Cerebellar cortex (tissue), 1 donor: ENCODE measurements at regions not wholly inside any gene's neighbourhood (a gene's known extent, or its start where the extent isn't known, plus 50 kb on each side); places are given as distances from the start of the nearest gene placed in this dataset.

ENCODE experiments used
- DNase-seq: peaks from one replicate; pipeline ENCODE4 v3.0.0-alpha.2; 2015; ENCODE audit warnings: low spot score

DNA sequence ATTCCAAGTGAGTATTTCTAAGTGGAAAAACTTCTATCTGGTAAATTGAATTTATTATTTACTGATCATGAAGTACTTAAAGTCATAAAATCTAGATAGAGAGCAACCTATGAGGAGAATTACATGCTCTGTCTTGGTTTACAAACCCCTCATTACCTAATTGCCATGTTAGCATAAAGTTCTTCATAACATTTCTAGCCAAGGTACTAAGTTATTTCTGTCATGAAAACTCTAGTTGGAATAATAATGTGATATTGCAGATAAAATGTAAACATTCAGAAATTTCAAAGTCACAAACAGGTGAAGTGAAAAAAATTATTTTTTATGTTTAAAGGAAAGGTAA is 228.6 kb downstream of the TTLL7 start:
- DNase-seq, result no peak

GRCh38 chr1:83769594-83770318 is 229.2 kb downstream of the TTLL7 start:
- no peak for DNase-seq

- no peak for DNase-seq
Measured at GRCh38 chr1:83769072-83769471, 229.9 kb downstream of the TTLL7 start.

DNA sequence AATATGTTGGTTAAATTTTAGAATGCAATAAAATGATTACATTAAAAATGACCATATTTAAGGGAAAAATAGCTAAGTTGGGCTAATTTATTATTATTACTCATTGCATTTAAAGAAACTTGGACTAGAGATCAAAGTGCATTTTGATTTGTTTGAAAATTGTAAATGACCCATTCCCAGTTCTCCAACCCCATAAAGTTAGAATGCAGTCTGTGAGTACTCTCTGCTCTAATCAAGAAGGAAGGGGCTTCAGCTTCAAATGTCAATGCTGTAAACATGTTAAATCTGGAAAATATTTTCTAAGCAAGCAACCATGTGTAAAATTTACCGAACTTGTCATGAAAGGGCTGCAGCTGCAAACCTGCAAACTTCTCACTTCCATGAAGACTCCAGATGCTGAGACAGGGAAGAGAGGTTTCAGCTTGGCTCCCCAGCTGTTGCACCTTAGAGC is 232.7 kb downstream of the TTLL7 start:
- DNase-seq, result no peak

GRCh38 chr1:83765125-83765524 is 233.8 kb downstream of the TTLL7 start:
- no peak for DNase-seq

- DNase-seq, result no peak
Measured at GRCh38 chr1:83764209-83764608, 234.7 kb downstream of the TTLL7 start.

- no peak for DNase-seq
Measured at GRCh38 chr1:83763361-83764095, 235.4 kb downstream of the TTLL7 start.

- no peak for DNase-seq
Measured at GRCh38 chr1:83762416-83762815, 236.5 kb downstream of the TTLL7 start.

DNA sequence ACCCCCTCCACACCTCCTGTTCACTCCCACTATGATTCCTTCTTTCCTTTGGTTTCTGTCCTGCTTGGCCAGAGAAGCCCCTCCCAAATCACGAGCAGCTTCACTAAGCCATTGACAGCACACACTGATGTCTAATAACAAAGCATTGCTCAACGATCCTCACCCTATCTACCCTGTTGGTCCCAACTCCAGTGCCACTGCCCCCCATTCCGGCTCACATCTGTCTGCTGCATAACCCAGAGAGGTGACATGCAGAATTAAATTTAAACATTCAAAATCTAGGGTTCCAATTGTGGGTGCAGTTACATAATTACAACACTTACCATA is 236.9 kb downstream of the TTLL7 start:
- no peak for DNase-seq

DNA sequence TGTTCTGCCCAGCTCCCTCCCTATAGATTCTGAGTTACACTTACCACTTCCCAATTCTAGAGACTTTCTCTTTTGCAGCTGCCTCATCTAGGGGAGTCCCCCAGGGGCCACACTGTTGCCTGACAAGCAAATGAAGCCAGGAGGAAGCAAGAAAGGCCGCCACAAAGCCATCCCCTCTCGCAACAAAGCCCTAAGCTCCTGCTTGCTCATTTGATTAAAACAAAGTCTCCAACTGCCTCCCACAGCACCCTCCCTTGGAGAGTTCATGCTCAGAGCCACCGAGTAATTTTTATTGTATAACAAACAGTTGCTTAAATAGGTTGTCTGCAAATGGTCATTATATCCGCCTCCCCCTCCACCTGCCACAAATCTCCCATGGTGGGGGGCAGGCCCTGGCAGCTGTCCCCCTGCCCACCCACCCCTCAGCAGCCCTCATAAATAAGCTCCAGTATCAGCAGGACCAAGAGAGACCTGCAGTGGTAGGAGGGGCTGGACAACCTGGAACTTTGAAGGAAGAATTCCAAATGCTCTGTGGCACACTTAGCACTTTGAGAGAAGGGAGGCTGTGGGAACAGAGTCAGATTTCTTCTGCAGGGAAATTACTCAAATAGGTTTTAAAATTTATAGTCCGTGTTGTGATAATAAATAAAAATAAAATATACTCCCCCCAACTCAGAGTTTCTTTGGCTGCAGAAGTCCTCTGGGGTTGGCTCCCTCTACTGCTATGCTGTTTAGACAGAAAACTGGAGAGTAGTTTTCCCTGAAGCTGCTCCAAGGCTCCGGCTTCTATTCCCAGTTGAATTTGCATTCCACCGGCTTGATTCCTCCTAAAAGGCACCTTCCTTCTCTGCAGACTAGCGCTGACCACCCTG is 237.5 kb downstream of the TTLL7 start:
- DNase-seq, result no peak

DNA sequence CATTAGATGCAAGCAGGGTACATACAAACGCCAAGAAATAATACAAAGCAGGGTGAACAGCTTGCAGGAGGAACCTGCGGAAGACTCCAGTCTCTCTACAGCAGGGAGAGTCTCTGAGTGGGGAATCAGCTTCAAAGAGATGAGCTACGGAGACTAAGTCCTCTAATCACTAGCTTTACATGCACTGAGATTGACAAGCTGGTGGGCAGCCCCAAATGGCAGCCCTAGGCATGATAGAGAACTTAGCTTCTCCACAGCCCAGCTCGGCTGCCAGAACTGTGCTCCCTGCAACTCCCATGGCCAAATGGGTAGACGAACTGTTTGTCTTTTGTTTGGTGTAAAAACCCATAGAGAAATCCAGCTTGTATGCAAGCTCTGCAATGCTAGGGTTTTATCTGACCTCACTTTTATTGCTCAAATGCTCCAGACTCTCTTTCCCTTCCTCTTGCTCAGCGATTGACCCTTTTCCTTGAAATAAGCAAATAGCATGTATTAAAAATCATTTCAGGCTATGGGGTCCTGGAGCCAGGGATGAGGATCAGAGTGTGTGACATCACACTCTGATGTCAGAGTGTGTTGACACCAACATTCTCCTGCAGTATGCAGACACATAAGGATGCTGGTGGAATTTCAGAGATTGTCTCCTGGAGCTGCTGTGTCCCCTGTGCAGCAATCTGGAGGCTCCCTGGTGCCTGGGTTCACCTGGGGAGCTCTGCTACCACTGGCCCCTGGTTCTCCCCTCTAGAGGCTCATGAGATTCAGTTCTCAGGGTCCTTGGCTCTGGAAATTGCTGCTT is 238.5 kb downstream of the TTLL7 start:
- no peak for DNase-seq

- no peak for DNase-seq
Measured at GRCh38 chr1:83756984-83757717, 241.8 kb downstream of the TTLL7 start.

- DNase-seq, result no peak
Measured at GRCh38 chr1:83751602-83752001, 247.3 kb downstream of the TTLL7 start.

- DNase-seq, result no peak
Measured at GRCh38 chr1:83750201-83750600, 248.7 kb downstream of the TTLL7 start.

DNA sequence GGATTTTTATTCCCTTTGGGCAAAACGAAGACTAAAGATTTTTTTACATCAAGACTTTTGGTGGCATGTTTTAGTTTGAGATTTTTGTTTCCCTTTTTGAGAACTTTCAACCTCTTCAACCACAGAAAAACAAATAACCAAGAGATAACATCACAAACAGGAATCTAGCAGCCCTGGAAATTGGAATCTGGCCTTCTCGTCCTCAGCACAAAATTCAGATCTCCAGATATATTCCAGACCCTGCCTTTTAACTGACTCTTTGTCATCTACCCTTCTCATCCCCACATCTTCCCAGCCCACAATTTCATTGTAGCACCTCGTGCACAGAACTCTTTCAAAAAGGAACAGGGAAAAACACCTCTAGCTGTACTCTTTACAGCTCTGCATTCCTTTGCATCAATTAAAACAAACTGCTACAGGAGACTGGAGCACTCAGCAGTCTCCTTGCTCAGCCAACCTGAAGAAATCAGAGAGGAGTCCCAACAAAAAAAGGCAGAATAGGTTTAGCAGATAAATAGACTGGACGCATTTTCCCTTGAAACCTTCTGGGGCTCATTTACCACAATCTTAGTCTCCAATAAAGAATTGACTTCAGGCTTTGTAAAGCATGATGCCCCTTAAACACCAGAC is 251.0 kb downstream of the TTLL7 start:
- no peak for DNase-seq

GRCh38 chr1:83746234-83746633 is 252.7 kb downstream of the TTLL7 start:
- no peak for DNase-seq

DNA sequence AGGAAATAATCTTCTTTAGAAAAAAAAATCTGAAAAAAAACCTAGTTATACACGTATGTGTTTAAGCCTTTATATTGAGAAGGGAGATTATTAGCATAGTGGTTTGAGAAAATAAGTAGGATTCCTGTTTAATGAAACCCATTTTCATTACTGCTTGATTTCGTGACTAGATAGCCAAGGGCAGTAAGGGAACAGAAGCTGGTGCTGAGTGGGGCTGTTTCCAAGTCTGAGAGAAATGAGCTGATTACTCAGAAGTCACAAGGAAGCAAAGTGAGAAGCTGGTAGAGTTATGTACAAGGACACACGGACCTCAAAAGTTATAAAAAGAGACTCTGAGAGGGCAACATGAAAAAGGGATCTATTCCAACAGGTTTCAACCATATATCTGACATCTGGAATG is 256.5 kb downstream of the TTLL7 start:
- no peak for DNase-seq

DNA sequence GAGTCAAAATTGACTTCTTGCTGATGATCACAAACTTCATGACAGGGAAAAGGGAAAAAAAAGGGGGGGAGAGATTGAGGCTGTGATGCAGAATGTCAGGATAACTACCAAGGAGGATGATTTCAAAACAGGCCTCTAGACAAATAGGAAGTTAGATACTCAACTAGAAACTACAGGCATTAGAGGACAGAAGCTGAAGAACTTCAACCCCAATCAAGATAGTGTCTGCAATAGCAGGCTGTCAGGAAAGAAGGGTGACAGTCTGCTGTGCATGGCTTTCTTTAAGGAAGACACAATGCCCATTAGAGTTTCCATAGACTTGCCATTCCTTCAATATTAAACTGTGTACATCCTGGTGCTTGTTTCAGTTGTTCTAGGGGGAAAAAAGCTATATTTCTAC is 257.2 kb downstream of the TTLL7 start:
- no peak for DNase-seq

DNA sequence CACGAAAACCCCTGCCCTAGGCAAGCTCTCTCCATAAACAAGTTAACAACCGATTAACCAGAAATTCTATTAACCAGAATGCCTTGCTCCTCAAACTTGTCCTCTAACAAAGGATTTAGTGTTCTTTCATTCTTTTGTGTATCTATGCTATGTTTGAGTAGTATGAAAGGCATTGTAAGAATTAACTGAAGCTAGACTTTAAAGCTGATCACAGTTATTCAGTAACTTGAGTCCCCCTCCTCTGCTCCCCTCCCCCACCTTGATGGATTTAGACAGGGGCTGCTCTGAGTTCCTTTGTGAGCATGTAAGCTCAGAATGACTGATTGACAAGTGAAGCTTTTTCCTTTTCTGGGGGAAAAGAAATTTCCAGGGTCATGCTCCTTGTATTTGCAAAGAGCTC is 257.6 kb downstream of the TTLL7 start:
- no peak for DNase-seq

GRCh38 chr1:83735526-83735925 is 263.4 kb downstream of the TTLL7 start:
- DNase-seq, result no peak

- DNase-seq, result no peak
Measured at GRCh38 chr1:83734420-83734819, 264.5 kb downstream of the TTLL7 start.
